AML-193 (cell line): ENCODE measurements at regions not wholly inside any gene's neighbourhood (a gene's known extent, or its start where the extent isn't known, plus 50 kb on each side); places are given as distances from the start of the nearest gene placed in this dataset.
"Not testable (repeated sequence)": the region's sequence is repeated elsewhere in the genome, so short reads cannot be mapped to it uniquely, and the experiment has no call there.

Experiments used
- DNase-seq, 2 experiments: peaks; one replicate each; lab custom pipeline; 2025; lab: John Stamatoyannopoulos, UW

DNA sequence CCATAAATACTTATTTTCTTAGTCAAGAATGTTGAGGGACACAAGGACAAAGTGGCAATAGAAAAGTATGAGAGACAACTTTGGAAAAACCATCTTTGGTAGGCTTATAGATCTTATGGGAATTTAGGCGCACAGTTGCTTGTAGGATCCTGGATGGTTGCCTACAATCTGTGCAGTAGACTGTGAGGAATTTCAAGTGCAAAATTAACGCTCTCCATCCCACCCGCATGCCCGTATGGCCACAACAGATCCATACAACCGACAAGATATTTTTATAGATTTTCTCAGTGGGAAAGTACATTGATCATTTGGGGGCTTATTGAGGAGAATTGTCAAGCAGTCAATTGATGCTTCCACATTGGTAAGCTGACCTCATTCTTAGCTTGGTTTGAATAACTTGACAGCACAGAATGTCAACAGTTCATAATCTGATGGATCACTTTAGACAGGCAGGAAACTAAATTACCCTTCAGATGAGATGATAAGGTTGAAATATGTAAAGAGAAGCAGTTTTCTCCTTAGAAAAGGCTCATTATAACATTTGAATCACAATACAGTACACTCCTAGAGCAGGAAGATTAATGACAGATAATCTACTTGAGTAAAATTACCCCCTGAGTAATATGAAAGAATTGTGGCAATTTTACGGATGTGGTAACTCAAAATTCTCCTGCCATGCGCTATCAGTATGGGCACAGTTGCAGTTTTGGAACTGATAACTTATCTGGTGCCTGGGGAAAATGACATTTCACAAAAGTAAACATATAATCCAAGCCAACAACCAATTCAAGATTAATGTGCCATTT lies 479.7 kb downstream of the KIF20B start:
- no peak for DNase-seq

DNA sequence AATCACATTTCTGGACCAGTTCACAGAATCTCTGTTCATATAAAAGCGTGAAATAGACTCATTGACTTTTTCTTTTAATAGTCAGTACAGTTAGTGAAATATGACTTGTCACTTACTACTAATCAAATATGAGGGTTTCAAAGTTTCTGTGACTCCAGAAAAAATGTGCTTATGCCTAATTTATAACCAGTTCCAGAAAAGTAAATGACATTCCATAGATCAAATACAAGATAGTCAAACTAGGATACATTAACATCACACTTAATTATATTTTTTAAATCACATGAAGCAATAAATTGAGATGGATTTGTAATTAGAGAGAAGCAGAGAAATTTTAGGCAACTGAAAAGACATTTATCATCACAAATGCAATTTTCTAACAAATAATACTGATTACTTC lies 491.4 kb downstream of the KIF20B start:
- DNase-seq: no peak

DNA sequence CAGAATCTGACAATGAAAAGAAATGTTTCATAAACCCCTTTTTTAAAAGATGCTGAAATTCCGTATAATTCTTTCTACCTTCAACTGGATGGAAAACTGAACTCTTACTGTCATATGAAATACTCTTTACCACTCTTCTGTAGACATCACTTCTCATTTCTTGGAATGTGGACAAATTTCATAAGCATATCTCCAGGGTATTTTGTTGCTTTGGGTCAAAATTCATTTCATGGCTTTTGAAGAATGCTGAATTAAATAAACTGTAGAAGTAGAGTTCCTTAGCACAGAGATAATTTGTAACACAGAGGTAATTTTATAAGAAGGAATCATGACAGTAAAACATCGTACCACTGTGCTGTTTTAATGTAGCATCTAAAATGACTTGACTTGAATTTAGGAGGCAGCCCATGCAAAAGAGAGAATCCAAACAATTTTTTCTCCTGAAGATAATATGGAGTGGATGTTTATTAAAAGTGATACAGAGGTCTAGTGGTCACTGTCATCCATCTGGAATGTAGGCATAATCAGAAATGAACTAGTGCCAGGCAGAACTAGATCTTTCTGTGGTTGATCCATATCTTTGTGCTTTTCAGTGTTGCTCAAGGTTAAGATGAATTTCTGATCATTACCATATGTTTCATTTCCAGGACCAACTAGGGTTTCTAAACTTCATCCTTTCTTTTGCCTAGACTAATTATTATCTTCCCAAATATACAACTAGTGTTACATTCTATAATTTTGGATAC lies 492.0 kb downstream of the KIF20B start:
- no peak for DNase-seq

DNA sequence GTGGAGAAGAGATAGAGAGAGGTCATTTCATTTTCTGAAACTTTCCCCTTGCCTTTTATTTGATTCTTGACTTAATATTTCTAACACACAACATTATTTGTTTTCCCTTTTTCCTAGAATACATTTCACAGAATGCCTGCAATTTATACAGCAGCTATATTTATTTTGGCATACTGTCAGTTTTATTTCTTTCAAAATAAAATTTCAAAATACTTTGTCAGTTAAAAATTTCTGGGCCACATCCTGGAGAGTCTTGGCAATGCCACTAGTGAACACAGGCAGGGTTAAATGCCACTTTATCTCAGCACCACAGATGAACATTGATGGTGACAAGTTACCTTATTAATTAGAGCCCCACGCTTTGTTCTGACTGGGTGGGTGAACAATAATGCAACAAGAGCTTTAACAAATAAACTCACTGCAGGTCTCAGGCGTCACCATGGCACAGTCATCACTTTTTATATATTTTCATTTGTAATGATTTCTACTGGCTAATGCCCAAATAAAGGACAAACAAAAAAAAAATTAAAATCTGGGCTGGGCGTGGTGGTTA lies 494.0 kb downstream of the KIF20B start:
- DNase-seq: no peak

DNA sequence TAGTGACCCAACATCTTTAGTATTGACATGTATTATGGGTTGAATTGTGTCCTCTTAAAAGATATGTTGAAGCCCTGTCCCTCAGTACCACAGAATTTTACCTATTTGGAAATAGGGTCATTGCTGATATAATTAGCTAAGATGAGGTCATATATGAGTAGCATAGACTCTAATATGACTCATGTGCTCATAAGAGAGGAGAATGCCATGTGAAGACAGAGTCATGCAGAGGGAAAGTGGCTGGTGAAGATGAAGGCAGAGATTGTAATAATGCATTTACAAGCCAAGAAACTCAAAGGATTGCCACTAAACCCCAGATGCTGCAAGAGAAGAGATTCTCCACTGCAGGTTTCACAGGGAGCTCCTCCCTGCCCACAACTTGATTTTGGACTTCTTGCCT lies 496.4 kb downstream of the KIF20B start:
- no peak for DNase-seq

DNA sequence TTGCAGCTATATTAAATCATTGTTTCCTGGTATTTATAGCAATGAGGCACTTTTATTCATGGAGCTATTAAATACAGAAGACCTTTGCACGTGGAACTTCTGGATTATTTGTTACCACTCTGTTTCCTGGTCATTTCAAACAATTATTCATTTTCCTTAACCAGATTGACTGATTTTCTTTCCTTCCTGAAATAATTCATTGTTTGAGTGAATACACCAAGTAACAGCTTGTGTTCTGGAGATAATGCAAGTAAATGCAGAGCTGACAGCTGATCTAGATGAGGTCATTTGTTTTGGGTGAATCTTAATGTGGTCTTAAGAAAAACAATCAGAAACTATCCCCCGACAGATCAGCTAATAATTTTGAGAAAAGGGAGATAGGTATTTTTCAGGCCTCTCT lies 497.7 kb downstream of the KIF20B start:
- no peak for DNase-seq

DNA sequence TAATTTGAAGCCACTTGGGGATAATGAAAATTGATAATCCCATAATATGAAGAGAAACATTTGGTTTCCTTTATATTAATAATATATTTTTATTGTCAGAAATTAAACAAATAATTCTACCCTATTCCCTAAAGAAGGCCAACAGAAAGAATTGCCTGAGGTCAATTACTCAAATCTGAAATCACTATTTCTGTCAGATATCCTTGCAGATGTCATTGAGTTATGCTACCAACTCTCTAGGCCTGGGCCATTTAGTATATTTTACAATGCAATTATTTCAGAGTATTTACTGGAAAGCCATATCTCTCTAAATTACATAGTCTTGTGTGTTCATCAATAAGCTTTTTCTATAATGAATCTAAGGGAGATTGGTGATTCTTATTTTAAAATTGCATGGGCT lies 498.1 kb downstream of the KIF20B start:
- no peak for DNase-seq

DNA sequence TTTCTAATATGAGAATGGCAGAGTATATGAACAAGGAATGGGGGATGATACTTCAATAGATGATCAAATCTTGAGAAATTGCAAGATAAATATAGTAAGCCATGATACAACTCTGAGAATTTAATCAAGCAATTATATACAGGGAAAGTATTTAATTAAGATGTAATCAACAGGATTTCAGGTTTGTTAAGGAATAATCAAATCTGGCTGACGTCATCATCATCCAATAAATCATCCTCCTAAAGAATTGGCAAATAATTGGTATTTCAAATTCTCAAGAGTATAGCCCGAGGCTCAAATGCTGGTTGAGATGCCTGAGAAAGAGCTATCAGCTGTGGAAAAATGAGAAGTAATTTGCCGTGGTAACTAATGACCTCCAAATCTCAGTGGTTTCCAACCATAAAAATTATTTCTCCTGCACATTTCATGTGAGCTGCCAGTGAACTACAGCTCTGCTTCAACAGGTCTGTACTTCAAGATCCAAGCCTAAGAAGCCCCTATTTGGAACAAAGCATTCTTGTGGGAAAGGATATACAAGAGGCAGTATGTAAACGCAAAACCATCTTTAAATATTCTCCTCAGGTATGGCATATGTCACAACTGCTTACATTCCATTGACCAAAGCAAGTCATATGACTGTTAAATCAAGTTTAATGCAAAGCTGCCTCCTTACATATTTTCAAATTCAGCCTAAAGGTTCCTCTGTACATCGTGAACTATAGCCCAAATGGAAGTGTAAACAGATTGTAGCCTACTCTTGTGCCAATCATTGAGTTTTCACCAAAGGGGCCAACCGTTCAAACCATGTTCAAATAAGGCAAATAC lies 503.0 kb downstream of the KIF20B start:
- DNase-seq: no peak

DNA sequence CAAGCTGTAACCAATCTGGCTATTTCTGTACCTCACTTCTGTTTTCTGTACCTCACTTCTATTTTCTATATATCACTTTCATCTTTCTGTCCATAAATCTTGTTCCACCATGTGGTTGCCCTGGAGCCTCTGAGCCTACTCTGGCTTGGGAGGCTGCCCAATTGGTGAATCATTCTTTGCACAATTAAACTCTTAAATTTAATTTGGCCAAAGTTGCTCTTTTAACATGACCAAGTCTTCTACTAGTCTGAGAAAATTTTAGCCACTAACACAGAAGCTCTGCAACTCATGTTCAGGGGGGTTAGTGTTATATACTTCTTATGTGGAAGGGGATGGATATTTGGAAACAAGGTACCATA lies 503.5 kb downstream of the KIF20B start:
- no peak for DNase-seq

DNA sequence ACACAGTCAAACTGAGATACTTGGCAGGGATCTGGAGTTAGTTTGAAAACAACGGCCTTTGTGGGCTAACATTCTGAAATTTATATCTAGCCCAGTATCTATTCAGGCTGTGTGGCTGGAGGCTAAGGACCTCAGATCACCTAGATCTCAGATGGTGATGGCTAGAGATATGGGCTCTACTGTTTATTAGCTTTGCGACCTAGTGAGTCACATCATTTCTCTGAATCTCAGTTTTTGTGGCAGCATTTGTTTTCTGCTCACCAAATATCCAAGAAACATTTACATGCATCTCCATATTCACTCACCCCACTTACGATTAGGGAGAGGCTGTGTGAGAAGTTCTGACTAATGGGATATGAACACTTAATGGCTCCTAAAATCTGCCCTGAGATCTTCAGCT lies 503.9 kb downstream of the KIF20B start:
- no peak for DNase-seq

DNA sequence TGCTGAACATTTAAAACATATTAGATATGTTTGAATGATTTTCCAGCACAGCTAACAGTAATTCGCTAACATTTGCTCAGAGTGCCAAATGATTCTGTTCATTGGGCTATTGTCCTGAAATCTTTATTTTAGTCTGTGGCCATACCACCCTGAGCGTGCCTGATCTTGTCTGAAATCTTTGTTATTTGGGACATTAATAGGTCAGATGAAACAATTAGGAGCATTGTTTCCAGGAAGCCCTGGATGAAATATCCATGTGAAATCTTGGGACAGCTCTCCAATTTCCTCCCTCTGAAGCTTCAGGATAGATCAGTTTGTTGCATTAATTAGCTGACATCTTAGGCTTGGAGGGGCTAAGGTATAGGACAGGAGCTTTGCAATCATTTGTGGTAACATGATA lies 512.0 kb downstream of the KIF20B start:
- DNase-seq: no peak

DNA sequence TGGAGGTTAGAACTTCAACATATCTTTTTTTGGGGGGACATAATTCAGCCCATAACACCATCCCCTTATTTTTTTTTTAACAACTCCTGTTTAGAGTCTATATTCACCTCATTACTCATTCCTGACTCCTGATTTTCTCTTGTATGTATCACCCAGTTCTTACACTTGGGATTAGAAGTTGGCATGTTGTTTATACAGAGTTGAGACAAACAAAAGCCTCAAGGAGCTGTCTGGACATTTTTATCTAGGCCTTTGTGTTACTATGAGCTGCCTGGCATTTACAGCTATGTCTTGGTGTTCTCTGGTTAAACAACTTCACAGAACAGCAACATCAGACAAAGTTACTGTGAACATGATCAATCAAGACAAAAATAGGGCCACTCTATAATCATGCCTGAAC lies 517.5 kb downstream of the KIF20B start:
- no peak for DNase-seq

DNA sequence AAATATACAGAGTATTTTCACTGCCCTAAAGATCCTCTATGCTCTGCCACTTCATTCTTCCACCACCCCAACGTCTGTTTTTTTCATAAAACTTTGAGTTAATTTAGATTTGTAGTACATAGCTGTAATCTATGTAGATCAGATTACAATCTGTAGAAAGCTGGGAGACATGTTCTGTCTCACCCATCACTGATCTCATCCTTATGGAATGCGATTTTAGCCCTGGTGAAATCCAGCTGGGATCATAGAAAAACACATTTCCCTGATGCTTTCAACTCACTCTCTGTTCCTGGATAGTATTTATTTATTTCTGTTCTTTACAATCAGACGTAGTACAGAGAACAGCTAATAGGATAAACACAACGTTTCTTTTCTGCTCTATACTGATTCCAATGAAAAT lies 521.0 kb downstream of the KIF20B start:
- DNase-seq: no peak

DNA sequence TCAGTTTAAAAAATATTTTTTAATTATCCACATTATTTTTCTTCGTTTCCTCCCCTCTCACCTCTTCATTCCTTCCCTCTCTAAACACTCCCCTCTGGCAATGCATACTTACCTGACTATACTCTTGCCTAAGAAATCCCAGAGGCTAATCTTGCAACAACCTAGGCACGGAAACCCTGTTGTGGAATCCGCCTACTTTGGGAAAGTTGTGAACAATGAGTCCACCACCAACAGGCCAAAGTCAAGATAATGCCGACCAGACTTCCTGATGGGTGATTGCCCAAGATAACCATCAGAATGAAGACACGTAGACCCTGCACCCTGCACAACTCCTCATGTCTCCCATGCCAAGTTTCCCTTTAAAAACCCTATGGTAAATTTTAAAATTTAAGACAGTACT lies 521.5 kb downstream of the KIF20B start:
- DNase-seq: no peak

DNA sequence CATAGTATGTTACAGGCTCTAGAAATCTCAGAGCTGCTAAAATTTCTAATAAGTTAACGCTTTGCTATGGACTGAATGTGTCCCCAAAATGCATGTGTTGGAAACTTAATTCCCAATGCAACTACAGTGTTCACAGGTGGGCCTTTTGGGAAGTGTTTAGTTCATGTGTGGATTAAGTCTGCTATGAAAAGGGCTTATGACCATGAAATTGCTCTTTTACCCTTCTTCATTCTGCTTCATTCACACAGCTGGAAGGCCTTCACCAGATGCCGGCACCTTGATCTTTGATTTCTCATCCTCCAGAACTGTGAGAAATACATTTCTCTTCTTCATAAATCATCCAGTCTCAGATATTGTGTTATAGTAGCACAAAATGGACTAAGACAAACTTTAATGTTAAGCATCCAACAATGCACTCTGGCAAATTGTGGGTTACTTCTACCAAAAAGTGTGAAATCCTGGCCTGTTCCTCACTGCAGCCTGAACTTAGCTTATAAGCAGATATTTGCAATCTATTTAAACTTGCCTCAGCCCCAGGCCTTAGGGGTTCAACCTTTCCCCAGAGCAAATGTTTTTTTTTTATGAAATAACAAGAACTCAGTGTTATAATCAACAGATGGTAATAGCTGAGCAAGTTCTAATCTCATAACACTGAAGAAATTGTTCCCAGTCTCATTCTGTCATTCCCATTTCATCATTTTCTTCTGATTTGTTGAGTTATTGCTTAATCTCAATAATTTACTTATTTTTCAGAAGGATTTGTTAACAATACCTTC lies 523.6 kb downstream of the KIF20B start:
- no peak for DNase-seq

DNA sequence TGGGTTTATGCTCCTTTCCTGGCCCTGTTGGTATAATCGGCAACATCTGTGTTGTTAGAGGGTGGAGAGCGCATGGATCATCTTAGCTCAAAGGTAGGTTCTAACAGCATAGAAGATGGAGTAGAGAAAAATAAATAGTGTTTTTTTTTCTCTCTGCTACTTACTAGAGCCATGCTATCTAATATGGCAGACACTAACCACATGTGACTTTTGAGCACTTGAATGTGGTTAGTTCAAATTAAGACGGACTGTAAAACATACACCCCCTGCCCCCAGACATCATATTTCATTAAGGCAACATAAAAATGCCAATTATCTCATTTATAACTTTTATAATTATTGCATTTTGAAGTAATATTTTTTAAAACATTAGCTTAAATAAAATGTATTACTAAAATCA lies 525.1 kb downstream of the KIF20B start:
- DNase-seq: no peak

DNA sequence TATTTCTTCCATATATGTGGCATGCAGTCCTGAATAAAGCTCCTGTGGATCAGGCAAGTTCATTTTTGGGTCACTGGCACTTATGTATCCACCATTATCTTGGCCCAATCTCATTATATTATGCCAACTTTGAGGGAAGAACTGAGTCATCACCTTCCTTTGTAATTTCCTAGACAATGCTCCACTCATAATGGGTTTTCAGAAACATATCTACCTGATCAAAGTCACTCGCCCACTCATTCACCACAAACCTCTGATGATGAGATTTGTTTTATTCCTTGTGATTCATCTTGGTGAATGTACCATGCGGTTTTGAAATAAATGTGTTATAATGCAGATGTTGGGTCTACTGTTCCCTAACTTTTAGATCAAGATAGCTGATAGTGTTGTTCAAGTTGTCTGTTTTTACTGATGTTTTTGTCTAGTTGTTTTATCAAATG lies 525.8 kb downstream of the KIF20B start:
- DNase-seq: no peak

DNA sequence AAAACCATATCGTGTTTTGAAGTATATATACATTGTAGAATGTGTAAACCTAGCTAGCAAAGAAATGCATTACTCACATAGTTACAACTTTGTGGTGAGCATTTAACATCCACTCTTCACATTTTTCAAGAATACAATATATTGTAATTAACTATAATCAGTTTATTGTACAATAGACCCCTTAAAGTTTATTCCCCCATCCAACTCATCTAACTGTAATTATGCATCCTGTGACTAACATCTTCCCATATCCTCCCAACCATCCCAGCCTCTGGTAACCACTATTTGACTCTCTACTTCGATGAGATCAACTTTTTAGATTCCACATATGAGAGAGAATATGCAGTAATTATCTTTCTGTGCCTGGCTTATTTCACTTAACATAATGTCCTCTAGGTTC lies 526.4 kb downstream of the KIF20B start:
- no peak for DNase-seq

DNA sequence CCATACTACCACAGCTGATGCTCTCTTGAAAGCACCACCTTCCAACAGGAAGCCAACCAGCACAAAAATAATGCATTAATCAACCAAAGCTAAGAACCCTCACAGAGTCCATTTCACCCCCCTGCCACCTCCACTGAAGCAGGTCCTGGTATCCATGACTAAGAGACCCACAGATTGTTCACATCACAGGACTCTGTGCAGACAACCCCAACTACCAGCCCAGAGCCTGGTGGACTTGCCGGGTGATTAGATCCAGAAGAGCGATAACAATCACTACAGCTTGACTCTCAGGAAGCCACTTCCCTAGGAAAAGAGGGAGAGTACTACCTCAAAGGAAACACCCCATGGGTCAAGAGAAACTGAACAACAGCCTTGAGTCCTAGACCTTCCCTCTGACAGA lies 528.1 kb downstream of the KIF20B start:
- no peak for DNase-seq

DNA sequence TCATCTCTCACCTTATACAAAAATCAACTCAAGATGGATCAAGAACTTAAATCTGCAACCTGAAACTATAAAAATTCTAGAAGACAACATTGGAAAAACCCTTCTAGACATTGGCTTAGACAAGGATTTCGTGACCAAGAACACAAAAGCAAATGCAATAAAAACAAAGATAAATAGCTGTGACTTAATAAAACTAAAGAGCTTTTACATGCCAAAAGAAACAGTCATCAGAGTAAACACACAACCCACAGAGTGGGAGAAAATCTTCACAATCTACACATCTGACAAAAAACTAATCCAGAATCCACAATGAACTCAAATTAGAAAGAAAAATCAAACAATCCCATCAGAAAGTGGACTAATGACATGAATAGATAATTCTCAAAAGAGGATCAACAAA lies 532.4 kb downstream of the KIF20B start:
- not testable (repeated sequence) for DNase-seq

DNA sequence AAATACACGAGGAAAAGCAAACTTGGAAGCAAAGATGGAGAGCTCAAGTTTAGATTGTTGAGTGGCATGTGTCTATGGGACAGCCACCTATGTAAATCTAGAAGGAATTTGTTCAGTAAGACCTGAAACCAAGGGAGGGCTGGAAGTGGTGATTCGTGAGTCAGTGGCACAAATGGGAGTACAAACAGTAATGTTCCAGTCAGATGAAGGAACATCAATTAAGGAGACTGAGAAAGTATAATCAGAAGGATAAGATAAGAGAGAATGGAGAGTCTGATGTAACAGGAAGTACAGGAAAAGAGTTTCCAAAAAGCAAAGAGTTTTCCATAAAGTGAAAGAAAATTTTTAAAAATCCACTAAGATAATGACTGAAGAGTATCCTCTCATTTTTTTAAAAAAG lies 544.2 kb downstream of the KIF20B start:
- DNase-seq: no peak

DNA sequence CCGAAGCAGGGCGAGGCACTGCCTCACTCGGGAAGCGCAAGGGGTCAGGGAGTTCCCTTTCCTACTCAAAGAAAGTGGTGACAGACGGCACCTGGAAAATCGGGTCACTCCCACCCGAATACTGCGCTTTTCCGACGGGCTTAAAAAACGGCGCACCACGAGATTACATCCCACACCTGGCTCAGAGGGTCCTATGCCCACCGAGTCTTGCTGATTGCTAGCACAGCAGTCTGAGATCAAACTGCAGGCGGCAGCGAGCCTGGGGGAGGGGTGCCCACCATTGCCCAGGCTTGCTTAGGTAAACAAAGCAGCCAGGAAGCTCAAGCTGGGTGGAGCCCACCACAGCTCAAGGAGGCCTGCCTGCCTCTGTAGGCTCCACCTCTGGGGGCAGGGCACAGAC lies 549.4 kb downstream of the KIF20B start:
- not testable (repeated sequence) for DNase-seq
